ENCODE measurements at regions not wholly inside any gene's neighbourhood (a gene's known extent, or its start where the extent isn't known, plus 50 kb on each side); places are given as distances from the start of the nearest gene placed in this dataset.

DNA sequence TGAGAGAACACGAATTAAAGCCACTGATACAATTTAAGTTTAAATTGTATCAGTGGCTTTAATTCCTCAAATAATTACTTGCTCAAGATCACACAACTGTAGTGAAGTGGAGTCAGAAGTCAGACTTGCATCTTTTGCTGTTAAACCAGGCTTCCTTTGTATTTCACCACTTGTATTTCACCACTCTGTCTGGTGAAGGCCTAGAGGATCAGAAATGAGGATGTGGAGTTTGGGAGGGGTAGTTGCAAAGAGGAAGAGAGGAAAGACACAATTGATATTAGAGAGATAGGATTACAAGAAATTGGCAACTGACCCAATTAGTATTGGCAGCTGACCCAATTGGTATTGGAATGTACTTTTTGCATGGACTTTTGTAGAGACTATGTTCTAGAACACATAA, 288.1 kb upstream of the GPR149 start:
- no peak for DNase-seq (ENCODE audit: low read depth)
- TF ChIP-seq, protein P1, sequence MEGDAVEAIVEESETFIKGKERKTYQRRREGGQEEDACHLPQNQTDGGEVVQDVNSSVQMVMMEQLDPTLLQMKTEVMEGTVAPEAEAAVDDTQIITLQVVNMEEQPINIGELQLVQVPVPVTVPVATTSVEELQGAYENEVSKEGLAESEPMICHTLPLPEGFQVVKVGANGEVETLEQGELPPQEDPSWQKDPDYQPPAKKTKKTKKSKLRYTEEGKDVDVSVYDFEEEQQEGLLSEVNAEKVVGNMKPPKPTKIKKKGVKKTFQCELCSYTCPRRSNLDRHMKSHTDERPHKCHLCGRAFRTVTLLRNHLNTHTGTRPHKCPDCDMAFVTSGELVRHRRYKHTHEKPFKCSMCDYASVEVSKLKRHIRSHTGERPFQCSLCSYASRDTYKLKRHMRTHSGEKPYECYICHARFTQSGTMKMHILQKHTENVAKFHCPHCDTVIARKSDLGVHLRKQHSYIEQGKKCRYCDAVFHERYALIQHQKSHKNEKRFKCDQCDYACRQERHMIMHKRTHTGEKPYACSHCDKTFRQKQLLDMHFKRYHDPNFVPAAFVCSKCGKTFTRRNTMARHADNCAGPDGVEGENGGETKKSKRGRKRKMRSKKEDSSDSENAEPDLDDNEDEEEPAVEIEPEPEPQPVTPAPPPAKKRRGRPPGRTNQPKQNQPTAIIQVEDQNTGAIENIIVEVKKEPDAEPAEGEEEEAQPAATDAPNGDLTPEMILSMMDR (conservative IDR thresholded peaks at IDR 0.05; ENCODE audit: low read length): no peak
- no peak overlapping the region for H3K4me3 ChIP-seq (ENCODE audit: low read length)

DNA sequence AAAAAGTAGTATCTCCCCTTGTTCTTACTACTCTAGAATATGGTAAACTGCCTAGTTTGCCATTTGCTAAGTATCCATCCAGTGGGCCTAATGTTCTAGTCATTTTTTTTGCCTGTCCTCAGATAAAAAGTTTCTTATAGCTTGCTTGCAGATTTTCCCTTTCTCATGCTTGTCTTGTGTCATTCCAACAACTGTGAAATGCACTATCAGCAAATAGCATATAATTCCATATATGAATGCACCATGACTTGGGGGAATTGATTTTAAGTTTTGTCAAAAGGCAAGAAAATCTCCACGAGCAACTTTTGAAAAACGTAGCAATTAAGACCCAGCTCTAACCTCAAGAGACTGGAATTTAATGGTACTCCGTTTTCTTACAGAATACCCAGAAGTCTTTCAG, 286.2 kb upstream of the GPR149 start:
- DNase-seq (ENCODE audit: low read depth): no peak
- no peak overlapping the region for H3K4me3 ChIP-seq (ENCODE audit: low read length)
- TF ChIP-seq, protein P1 (conservative IDR thresholded peaks at IDR 0.05; ENCODE audit: low read length): no peak

DNA sequence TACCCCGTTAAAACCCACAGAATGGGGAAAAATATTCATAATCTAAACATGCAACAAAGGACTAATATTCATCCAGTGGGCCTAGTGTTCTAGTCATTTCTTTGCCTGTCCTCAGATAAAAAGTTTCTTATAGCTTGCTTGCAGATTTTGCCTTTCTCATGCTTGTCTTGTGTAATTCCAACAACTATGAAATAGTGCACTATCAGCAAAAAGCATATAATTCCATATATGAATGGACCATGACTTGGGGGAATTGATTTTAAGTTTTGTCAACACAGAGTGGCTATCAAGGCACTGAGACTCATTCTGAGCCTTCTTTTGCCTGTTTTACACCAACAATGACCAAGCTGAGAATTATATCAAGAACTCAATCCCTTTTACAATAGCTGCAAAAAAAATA, 278.6 kb upstream of the GPR149 start:
- TF ChIP-seq, protein P1 (conservative IDR thresholded peaks at IDR 0.05; ENCODE audit: low read length): no peak
- no peak for DNase-seq (ENCODE audit: low read depth)
- H3K4me3 ChIP-seq (ENCODE audit: low read length): no peak overlapping the region

DNA sequence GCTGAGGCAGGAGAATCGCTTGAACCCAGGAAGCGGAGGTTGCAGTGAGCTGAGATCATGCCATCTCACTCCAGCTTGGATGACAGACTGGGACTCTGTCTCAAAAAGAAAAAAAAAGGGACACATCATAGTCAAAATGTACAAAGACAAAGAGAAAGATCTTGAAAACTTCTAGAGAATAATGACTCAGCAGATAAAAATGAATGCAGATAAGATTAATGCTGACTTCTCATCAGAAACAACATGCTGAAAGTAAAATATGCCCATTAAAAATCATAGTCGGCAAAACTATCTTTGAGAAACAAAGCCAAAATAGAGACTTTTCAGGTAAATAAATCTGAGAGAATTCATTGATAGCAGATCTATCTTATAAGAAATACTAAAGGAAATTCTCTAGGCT, 271.1 kb upstream of the GPR149 start:
- no peak overlapping the region for H3K4me3 ChIP-seq (ENCODE audit: low read length)
- TF ChIP-seq, protein P1 (conservative IDR thresholded peaks at IDR 0.05; ENCODE audit: low read length): no peak
- DNase-seq (ENCODE audit: low read depth): no peak

DNA sequence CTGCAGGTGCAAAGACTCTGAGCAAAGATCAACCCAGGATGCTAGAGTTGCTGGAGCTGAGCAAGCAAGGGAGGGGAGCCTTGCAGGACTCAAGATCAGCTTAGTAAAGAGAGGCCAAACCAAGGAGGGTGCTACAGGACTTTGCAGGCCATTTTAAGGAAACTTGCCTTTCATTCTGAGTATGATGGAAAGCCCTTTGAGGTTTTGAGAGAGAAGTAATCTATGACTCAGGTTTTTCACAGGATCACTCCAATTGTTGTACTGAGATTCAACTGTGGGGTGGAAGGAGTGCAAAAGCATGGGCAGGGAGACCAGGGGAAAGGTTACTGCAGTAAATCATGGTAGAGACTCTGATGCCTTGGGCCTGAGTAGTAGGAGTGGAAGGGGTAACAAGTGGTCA, 260.4 kb upstream of the GPR149 start:
- H3K4me3 ChIP-seq (ENCODE audit: low read length): no peak overlapping the region
- TF ChIP-seq, protein P1 (conservative IDR thresholded peaks at IDR 0.05; ENCODE audit: low read length): no peak

DNA sequence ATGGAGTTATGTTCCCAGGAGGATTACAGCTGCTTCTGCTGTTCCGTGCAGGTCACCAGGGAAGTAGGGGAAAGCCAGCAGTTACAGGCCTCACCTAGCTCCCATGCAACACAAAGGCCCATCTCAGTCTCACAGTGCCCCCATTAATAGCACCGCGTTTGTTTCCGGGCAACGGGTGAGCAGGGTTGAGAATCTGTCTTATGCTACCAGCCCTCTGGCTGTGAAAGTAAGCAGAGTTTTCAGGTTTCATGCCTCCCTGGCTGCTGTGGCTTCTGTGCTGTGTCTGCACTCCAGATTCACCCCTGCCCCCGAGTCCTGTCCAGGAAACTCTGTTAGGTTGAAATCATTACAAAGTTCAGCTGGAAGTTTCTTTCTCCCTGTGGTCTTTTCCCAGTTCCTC, 254.4 kb upstream of the GPR149 start:
- TF ChIP-seq, protein P1 (conservative IDR thresholded peaks at IDR 0.05; ENCODE audit: low read length): no peak
- H3K4me3 ChIP-seq (ENCODE audit: low read length): no peak overlapping the region
- no peak for DNase-seq (ENCODE audit: low read depth)

More for the DNA sequence above, 260.4 kb upstream of the GPR149 start:
- DNase-seq (ENCODE audit: low read depth): no peak

DNA sequence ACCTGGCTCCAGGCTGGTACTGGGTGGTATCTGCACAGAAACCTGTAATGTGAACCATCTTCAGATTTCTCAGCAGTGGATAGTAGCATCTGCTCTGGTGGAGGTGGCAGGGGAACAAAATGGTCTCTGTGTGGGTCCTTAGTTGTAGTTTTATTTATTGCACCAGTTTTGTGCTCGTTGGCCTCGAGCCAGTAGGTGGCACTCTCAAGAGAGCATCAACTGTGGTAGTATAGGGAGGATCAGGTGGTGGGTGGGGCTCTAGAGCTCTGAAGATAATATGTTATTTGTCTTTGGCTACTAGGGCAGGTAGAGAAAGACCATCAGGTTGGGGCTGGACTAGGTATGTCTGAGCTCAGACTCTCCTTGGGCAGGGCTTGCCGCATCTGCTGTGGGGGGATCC, 254.0 kb upstream of the GPR149 start:
- DNase-seq (ENCODE audit: low read depth): no peak
- TF ChIP-seq, protein P1 (conservative IDR thresholded peaks at IDR 0.05; ENCODE audit: low read length): no peak
- no peak overlapping the region for H3K4me3 ChIP-seq (ENCODE audit: low read length)

Data from AG10803 (cell line).